Ishikawa (cell line): ENCODE measurements at regions not wholly inside any gene's neighbourhood (a gene's known extent, or its start where the extent isn't known, plus 50 kb on each side); places are given as distances from the start of the nearest gene placed in this dataset.

Experiments
- CEBPB ChIP-seq: IDR thresholded peaks from 2 replicates; pipeline ENCODE4 v1.6.1; 2012
- CREB1 ChIP-seq: IDR thresholded peaks from 2 replicates; pipeline ENCODE4 v1.6.1; 2012; ENCODE audit warnings: low read depth
- EGR1 ChIP-seq: IDR thresholded peaks from 2 replicates; pipeline ENCODE4 v1.6.1; 2012
- EP300 ChIP-seq: IDR thresholded peaks from 2 replicates; pipeline ENCODE4 v1.6.1; 2012; ENCODE audit warnings: borderline replicate concordance
- FOXM1 ChIP-seq: IDR thresholded peaks from 2 replicates; pipeline ENCODE4 v1.6.1; 2012; ENCODE audit warnings: low read depth, borderline replicate concordance
- NFIC ChIP-seq: IDR thresholded peaks from 2 replicates; pipeline ENCODE4 v1.6.1; 2012
- RAD21 ChIP-seq: IDR thresholded peaks from 2 replicates; pipeline ENCODE4 v1.6.1; 2012; ENCODE audit warnings: low read depth
- TAF1 ChIP-seq: IDR thresholded peaks from 2 replicates; pipeline ENCODE4 v1.6.1; 2012; ENCODE audit warnings: low read depth, mild to moderate bottlenecking
- TCF12 ChIP-seq: IDR thresholded peaks from 2 replicates; pipeline ENCODE4 v1.6.1; 2012; ENCODE audit warnings: low read depth
- TEAD4 ChIP-seq: IDR thresholded peaks from 2 replicates; pipeline ENCODE4 v1.6.1; 2012
- YY1 ChIP-seq: IDR thresholded peaks from 2 replicates; pipeline ENCODE4 v1.6.1; 2012; ENCODE audit warnings: low read depth
- ZBTB7A ChIP-seq: IDR thresholded peaks from 2 replicates; pipeline ENCODE4 v1.6.1; 2012; ENCODE audit warnings: low read depth
- TF ChIP-seq, protein P1 (sequence below): IDR thresholded peaks from 2 replicates; pipeline ENCODE4 v1.6.1; 2012
- TF ChIP-seq, protein P2 (sequence below): IDR thresholded peaks from 2 replicates; pipeline ENCODE4 v1.6.1; 2012
- TF ChIP-seq, protein P3 (sequence below): IDR thresholded peaks from 2 replicates; pipeline ENCODE4 v1.6.1; 2012; ENCODE audit warnings: low read depth, mild to moderate bottlenecking

DNA sequence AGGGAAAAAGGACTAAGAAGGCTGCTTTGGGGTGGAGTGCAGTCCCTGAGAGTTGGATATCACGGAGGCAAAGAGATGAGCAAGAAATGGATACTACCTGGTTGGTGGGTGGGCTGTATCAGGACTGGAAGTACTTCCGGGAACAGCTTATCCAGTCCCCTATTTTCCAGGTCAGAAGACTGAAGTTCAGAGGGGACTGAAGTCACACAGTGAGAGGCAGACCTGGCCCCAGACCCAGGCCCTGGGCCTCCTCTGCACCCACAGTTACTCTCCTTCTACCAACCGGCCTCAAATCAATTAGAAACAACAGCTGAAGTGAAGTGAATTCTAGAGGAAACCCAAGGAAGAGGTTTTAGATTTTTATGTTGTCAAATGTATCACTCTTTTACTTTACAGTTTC, 93.6 kb upstream of the ALDH1B1 start:
- TF ChIP-seq, protein P1, sequence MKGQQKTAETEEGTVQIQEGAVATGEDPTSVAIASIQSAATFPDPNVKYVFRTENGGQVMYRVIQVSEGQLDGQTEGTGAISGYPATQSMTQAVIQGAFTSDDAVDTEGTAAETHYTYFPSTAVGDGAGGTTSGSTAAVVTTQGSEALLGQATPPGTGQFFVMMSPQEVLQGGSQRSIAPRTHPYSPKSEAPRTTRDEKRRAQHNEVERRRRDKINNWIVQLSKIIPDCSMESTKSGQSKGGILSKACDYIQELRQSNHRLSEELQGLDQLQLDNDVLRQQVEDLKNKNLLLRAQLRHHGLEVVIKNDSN = no peak
- TF ChIP-seq, protein P2, sequence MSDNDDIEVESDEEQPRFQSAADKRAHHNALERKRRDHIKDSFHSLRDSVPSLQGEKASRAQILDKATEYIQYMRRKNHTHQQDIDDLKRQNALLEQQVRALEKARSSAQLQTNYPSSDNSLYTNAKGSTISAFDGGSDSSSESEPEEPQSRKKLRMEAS = no peak
- TF ChIP-seq EGR1 (no peak), TEAD4 (no peak), FOXM1 (no peak), CEBPB (no peak)

DNA sequence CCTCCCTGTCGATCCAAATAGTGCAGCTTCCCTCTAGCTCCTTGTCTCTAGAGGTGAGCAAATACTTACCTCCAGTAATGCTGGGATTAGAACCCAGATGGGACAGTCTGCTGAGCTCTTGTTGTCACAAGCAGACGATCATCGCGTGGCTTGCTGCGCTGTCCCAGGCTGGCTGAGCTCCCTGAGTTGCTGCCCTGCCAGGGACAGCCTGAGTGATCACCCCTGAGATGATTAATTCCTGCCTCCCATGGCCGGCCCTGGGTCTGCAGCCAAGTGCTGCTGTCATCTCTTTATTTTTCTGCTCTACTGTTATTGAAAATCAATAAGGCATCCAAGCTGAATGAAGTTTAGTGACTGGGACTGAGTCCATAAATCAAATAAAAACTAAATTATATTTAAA, 94.0 kb upstream of the ALDH1B1 start:
- TF ChIP-seq YY1 (no peak), TCF12 (no peak), FOXM1 (no peak)
- TF ChIP-seq, protein P2 = no peak

DNA sequence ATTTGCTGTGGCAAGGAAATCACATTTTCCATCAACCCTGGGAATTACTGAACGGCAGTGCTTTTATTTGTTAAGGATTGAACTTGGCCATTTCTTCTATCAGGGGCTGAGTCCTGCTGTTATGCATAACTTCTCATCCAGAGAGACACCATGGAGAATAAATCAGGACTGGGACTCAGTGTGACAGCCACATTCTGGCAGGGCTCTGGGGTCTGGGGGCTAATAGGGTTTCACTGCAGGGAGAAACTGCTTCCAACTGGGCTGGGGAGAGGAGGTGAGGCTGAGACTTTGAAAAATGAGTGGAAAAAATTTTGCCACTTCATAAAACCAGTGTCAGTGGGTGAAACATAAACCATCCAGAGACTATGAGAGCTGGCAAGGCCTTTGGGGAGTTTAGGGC, 95.7 kb upstream of the ALDH1B1 start:
- TF ChIP-seq EP300 (no peak), CEBPB (no peak), TAF1 (no peak), TCF12 (no peak), NFIC (no peak), CREB1 (no peak), ZBTB7A (no peak), YY1 (no peak)
- TF ChIP-seq, protein P2 = no peak
- TF ChIP-seq, protein P1 = no peak

DNA sequence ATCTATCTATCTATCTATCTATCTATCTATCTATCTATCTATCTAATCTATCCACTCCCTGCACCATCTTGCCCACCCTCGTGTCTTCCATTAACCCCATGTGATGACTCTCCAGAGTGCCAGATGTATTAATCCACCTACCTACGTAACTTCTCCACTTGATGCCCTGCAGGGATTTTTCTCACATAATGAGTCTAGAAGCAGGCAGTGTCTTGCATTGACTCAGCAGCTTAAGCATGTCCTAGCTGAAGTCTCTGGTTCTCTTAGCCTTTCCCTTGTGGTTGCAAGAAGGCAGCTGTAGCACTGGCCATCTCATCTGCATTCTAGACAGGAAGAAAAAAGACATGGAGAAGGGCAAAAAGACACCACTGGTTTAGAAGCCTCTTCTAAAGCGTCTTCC, 96.7 kb upstream of the ALDH1B1 start:
- TF ChIP-seq NFIC (no peak), RAD21 (no peak), EP300 (no peak)
- TF ChIP-seq, protein P1 = no peak
- TF ChIP-seq, protein P3, sequence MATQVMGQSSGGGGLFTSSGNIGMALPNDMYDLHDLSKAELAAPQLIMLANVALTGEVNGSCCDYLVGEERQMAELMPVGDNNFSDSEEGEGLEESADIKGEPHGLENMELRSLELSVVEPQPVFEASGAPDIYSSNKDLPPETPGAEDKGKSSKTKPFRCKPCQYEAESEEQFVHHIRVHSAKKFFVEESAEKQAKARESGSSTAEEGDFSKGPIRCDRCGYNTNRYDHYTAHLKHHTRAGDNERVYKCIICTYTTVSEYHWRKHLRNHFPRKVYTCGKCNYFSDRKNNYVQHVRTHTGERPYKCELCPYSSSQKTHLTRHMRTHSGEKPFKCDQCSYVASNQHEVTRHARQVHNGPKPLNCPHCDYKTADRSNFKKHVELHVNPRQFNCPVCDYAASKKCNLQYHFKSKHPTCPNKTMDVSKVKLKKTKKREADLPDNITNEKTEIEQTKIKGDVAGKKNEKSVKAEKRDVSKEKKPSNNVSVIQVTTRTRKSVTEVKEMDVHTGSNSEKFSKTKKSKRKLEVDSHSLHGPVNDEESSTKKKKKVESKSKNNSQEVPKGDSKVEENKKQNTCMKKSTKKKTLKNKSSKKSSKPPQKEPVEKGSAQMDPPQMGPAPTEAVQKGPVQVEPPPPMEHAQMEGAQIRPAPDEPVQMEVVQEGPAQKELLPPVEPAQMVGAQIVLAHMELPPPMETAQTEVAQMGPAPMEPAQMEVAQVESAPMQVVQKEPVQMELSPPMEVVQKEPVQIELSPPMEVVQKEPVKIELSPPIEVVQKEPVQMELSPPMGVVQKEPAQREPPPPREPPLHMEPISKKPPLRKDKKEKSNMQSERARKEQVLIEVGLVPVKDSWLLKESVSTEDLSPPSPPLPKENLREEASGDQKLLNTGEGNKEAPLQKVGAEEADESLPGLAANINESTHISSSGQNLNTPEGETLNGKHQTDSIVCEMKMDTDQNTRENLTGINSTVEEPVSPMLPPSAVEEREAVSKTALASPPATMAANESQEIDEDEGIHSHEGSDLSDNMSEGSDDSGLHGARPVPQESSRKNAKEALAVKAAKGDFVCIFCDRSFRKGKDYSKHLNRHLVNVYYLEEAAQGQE = no peak

DNA sequence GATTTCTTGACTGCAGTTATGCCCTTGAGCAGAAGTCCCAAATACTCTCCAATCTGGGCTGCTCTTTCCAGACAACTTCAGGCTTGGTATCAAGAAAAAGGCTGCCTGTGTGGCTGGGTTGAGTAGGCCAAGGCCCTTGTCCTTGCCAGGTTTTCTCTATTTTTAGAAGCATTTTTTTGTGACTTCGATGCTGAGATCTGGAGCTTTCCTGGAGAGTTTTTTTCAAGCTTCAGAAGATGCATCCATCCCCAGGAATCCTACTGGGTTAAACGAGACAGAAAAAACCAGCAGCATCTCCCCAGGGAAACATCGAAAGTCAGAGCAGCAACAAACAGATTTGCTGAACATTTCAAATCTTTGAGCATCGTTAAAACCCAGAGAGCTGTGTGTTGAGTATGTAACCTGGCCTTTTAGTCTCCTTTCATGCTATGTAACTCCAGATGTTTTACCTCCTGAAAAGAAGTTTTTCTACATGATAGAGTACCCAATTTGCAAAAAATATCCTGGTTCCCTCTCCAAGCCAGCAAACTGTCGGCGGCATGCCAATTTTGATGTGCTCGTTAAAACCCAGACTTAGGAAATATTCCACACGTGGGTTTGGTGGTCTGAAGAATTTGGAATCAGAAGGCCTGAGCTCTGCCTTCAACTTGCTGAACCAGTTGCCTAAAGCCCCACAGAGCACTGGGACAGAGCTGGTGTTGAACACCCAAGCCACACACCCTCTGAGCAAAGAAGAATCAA, 98.1 kb upstream of the ALDH1B1 start:
- TF ChIP-seq YY1 = no peak
- no peak for TF ChIP-seq NFIC
- TF ChIP-seq EGR1 = no peak
- TF ChIP-seq FOXM1 = no peak
- TF ChIP-seq, protein P1 = no peak

DNA sequence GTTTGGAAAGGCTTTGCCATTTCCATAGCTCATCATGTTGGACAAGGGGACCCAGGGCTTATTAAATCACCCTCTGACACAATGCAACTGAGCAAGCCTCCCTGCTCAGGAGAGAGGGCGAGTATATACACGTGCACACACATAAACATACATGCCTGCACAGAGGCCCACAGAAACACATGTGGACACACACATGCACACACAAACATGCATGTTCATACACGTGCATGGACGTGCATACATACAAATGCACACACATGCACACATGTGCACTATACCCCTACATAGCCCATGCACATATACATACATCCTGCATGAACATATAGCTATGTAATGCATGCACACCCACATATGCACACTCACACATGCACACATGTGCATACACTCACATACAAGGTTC, 99.5 kb upstream of the ALDH1B1 start:
- TF ChIP-seq TEAD4 (no peak), NFIC (no peak), TCF12 (no peak)

DNA sequence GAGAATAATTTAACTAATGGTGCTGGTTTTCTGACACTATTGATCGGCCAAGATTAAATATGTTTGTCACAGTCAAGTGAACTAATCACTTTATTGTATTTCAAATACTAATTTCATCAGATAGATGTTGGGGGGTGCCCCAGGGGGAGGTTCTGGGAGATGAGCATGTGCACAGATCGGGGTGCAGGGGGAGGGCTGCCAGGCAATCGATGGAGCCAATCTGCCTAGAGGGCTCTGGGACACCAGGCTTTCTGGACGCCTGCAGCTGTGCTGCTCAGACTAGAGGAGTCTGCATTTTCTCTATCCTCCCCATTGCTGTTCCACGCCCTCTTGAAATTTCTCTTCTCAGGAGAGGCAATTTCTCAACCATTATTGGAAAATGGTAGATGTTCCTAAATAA, 100.0 kb upstream of the ALDH1B1 start:
- TF ChIP-seq ZBTB7A = no peak
- TF ChIP-seq YY1 = no peak
- no peak for TF ChIP-seq TEAD4

DNA sequence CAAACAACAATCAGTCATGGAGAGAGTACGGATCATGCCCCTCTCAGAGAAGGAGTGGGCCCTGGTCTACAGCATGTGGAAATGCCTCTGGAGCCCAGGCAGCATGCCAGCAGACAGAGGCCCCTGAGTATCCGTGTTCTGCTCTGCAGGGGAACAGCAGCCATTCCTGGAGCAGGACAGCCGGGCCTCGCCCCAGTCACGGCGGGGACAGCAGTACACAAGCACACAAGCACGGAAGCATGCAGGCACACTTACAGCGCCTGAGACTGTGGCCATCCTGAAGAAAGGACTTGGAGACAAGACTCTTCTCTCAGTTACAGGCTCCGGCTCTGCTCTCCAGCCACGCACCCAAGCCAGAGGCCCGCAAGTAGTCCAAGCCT, 102.6 kb upstream of the ALDH1B1 start:
- no peak for TF ChIP-seq YY1
- TF ChIP-seq FOXM1 = no peak
- no peak for TF ChIP-seq RAD21
